ENCODE measurements at regions not wholly inside any gene's neighbourhood (a gene's known extent, or its start where the extent isn't known, plus 50 kb on each side); places are given as distances from the start of the nearest gene placed in this dataset.
"Not testable (repeated sequence)": the region's sequence is repeated elsewhere in the genome, so short reads cannot be mapped to it uniquely, and the experiment has no call there.

DNA sequence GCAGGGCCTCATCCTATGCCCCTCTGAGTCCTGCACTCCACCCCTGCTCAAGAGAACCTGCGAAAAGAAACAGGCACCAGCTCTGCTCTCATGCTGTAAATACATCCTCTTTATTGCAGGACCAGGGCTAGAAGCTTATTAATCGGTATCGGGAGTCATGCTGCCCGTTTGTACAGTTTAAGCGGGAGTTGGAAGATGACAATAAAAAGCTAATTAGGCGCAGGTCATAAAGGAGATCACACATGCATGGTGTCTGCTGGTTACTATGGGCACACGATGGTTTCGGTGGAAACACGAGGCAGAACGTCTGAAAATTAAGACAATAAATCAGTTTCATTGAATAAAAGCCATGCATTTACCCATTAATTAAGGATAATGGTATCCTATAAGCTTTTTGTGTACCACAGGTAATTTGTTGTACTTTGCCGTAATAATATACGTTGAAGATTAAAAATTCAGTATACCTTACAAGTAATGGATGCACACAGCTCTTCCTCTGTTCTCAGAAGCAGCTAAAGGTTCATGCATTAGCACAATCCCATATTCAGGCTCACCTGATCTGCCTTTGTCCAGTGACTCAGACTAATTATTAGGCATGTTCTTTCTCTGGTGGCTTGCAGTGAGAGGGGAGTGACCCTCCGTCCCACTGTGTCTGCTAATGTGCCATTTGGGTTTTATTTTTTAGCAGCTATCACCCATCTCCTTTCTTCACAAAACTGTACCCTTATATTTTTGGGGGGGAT is 406.0 kb downstream of the TSHZ3 start:
- DNase-seq (ENCODE audit: low read depth in 2 of 2), result no peak

DNA sequence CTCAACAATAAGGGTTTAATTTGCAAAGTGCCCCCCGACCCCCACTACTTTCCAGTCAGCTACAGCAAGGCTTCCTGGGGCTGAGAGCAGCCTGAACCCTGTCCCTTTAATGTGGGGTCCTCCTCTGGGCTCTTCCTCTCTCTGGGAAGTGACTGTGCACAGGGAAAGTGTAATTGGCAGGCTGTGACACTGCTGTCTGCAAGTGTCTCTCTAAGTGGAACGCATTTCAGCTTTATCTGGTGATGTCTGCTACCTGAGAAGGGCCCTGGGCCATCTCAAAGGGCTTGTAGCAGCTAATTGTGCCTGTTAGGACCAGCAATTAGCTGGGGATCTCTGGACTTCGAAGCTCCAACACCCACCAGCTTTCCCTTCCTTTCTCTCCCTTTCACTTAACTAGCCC is 406.6 kb downstream of the TSHZ3 start:
- DNase-seq (ENCODE audit: low read depth in 2 of 2), result no peak

DNA sequence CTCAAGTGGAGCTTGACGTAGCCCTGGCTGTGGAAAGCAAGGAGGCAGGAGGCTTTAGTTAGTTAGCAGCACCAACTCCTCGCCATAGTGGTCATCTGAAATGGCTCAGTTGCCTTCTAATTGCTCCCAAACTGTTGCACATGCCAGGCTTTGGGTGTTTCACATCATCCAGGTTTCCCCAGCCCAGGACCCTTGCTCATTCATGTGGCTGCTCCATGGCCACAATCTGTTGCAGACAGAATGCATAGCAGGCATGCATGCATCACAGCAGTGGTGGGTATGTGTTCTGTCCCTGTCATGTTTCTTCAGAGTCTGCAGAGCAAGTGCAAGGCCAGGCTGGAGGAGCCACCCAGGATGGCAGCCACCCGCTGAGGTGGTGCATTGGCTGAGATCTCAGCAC is 407.6 kb downstream of the TSHZ3 start:
- no peak for DNase-seq (ENCODE audit: low read depth in 2 of 2)

DNA sequence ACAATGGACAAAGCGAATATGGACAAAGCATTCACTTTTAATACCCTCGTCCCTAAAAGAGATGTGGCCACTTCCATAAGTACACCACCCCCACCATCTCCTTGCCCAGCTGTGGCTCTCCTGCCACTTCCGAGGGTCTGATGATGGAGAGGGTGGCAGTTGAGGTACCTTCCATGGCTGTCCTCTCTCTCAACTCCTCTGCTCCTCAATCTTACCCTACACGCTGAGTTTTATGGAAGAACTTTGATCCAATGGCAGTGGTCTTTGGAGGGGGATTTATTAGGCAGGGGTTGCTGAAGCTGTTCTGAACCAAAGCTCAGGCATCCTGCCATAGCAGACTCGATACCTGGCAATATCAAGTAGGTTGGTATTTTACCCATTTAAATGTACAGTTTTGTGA is 413.0 kb downstream of the TSHZ3 start:
- no peak for DNase-seq (ENCODE audit: low read depth in 2 of 2)

DNA sequence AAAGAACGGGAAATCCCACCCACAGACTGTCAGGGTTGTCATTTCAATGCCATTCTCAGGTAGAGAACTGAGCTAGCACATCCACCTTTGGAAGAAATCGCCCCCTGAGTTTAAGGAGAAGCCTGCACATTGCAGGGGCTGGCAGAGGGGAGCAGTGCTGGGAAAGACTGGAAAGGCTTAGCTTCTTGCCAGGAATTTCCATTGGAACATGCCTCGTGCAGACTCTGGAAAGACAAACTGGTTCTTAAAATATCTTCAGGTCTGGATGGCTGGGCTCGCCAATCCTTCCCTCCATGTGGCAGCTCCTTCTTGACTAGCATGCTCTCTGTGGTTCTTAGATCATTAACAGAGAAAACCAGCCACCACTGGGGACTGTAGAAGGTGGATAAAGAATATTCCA is 414.1 kb downstream of the TSHZ3 start:
- no peak for DNase-seq (ENCODE audit: low read depth in 2 of 2)

DNA sequence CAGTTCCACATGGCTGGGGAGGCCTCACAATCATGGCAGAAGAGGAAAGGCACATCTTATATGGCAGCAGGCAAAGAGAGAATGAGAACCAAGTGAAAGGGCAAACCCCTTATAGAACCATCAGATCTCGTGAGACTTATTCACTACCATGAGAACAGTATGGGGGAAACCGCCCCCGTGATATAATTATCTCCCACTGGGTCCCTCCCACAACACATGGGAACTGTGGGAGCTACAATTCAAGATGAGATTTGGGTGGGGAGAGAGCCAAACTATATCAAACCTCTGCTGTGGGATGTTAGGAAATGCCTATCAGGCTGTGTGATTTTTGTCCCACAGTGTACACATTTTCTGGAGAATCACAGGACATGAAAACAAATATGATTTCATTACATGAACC is 415.8 kb downstream of the TSHZ3 start:
- DNase-seq (ENCODE audit: low read depth in 2 of 2), result not testable (repeated sequence)

DNA sequence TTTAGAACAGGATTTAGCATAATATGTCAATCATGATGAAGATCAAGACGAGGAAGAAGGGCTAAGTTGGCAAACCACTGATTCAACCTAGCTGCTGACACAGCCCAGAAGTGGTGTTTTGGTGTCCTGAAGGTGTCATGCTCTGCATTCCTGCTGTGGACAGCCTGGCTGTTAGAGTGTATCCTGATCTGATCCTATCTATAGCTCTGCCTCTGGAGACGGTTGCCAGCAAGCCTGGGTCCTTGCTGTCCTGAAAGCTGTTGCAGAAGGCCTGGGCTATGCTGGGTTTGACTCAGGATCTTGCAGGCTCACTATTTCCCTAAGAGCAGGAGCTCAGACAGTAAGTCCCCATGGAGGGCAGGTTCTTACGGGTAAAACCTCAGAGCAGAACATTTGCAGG is 416.4 kb downstream of the TSHZ3 start:
- DNase-seq (ENCODE audit: low read depth in 2 of 2), result no peak

DNA sequence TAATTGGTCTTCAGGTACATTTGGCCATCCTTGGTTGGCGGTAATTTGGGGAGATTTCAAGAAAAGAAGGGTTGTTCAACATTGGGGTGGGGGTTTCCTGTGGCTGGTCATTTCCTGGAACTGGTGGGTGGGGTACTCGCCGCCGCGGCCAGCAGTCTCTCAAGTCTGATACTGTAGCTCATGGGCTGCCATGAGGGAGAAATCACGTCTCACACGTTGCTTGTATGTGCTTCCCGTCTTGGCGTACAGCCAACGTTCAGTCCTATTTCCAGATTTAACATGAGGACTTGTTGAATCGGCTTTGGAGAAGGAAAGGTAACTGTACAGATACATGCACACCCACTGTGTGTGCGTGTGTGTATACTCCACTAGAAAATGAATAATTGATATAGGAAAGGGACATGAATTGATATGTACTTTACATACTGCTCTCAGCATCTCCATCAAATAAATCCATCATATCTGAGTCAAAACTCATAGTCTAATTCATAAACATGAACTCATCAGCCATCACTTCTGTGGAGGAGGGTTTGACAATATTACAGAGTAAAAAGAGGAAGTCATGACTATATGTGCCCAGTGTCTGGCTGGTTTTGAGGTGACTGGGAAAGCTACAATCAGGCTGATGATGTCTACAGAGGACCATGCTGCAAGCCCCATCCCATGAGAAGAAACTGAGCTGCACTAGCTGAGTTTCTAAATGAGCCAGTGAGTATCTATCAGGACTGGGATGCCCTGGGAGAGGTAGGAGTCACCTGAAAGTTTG is 418.1 kb downstream of the TSHZ3 start:
- DNase-seq (ENCODE audit: low read depth in 2 of 2), result no peak

DNA sequence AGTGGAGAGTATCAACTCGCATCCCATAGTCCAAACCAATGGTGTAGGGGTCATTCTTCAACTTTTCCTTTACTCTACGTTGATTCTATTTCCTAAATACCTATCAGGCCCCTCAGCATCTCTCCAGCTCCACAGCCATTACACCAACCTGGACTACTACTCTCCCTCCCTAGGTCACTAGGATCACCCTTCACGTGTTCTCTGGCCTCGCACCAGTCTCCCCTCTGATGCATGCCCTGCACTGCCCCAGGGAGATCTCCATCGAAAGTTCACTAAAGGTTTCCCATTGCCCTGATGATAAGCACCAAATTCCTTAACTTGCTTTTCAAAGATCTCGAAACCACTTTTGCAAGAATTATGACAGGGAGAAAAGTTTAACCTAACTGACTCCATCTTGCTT is 421.5 kb downstream of the TSHZ3 start:
- no peak for DNase-seq (ENCODE audit: low read depth in 2 of 2)

DNA sequence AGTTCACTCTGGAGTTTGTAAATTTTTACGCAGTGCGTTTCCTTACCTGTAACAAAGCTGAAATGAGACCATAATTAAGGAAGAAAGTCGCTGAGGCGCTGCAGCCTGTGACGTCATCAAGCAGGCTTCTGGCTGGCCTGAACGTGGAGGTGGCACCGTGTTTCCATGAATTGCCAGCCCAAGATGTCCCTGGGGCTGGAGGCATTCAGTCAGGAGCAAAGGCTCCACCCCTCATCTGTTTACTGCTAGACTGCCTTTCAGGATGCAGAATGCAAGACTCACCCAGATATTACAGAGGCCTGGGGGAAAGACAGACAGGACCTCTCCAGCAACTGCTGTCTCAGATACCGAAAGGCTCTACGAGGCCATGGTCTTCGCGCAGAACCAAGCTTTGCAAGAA is 424.6 kb downstream of the TSHZ3 start:
- no peak for DNase-seq (ENCODE audit: low read depth in 2 of 2)

DNA sequence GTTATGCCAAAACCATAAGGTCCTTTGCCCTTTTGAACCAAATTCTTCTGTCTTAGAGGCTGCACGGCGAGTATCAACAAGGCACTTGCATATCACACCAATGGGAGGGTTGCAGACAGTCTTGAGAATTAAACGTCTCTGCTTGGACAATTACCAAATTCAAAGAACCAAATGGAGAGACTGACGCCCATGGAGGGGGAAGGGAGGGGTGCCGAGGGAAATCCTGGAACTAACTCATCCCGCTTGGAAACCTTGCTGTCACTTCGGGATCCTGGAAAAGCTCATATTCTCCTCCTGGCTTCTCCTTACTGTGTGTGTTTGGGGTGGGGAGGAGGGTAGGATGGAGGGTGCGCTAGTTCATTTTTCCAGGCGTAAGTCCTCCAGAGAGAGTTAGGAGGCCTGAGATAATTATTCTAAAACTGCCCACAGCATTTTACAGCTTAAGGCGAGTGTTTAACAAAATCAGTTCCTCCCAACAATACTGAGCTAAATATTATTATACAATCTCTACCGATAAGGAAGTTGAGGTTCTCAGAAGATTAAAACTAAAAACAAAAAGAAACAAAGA is 425.1 kb downstream of the TSHZ3 start:
- no peak for DNase-seq (ENCODE audit: low read depth in 2 of 2)

DNA sequence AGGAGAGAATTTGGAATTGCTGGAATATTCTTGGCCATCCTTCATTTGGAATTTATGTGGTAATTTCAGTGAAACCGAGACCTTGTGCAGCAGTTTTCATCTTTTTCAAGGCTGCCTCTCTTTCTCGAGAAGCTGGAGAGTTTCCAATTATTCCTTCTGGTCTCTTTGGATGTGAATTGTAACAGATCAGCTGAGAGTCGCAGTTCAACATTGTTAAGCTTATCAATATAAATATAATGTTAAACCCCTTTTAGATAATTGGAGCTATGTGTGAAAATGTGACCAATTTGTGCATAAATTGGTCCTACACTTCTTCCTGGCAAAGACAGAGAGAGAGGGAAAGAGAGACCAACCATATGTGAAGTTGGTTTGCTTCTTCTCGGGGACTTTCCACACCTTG is 425.6 kb downstream of the TSHZ3 start:
- DNase-seq (ENCODE audit: low read depth in 2 of 2), result no peak

DNA sequence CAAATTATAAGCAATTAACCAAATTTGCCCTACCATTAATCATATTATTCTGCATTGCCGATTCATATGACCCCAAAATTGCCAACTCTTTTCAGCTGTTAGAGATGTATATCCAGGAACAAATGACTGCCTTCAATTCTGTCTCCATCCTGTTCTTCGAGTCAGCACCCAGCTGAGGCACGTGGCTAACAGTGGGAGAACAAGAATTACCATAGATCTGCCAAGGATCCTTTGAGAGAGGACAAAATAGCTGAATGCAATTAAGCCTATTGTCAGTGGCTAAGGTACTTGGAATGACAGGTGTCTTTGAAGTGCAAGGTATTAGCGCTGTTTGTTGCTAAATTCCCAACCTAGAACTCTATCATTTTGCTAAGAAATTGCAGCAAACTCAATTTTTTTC is 426.1 kb downstream of the TSHZ3 start:
- no peak for DNase-seq (ENCODE audit: low read depth in 2 of 2)

DNA sequence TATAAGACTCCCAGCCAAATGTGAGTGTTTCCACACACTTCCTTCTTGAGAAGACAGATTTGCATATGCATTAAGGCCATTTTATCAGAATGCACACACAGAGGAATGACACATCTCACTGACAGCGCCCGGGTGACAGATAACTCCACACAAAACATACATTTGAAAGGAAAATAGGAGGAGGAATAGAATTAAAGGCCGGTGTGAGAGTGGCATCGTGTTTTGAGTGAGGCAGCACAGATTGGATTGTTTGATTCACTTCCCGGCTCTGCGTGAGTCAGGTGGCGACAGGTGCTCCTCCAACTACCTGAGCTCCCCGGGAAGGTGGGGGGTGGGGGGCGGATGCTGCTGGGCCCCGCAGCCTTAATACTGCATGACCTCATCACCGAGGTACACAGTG is 429.0 kb downstream of the TSHZ3 start:
- no peak for DNase-seq (ENCODE audit: low read depth in 2 of 2)

DNA sequence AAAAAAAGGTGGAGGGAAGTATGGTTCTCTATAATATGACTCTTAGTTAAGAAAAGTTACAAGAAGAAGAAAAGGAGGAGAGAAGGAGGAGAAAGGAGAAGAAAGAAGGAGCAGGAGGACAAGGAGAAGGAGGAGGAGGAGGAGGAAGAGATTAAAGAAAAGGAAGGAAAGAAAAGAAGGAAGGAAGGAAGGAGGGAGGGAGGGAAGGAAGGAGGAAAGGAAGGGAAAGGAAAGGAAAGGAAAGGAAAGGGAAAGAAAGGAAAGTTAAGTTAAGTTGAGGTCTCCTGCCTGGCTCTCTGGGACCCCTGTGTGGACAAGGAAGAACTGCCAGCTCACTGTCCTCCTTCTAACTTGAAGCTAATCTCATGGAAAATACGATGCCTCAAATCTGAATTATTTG is 429.5 kb downstream of the TSHZ3 start:
- no peak for DNase-seq (ENCODE audit: low read depth in 2 of 2)

DNA sequence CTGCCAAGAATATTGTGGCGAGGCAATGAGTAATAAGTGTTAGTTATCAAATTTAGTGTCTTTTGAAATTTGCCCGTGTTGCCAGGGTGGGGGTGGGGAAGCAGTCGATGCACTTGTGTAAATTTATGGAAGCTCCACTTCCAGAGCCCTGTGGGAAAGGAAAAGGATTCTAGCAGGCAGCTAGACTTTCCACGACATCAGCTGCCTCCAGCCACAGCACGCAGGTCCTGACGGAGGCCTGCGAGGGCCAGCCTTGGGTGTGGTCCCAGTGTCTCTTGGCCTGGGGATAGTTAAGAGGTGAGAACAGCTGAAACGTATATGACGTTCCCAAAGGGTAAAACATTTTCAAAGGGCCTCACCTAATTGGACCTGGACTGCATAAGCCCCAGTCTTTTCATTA is 433.0 kb downstream of the TSHZ3 start:
- no peak for DNase-seq (ENCODE audit: low read depth in 2 of 2)

DNA sequence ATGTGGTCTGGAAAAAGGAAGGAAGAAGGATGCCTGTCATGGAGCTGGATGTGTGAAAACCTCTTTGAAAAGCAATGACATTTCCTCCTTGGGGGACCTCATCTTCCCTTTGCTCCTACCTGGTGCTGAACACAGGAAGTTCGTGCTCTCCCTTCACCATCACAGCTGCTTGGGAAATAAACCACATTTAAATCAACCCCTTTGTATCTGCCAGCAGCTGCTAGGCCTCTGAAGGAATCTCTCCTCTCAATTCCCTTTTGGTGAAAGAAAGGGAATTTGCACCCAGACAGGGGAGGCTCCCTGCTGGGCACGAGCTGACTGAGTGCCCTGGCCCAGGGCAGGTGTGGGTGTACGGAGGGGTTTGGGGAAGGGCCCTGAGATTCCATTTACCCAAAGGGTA is 437.7 kb downstream of the TSHZ3 start:
- DNase-seq (ENCODE audit: low read depth in 2 of 2), result no peak

DNA sequence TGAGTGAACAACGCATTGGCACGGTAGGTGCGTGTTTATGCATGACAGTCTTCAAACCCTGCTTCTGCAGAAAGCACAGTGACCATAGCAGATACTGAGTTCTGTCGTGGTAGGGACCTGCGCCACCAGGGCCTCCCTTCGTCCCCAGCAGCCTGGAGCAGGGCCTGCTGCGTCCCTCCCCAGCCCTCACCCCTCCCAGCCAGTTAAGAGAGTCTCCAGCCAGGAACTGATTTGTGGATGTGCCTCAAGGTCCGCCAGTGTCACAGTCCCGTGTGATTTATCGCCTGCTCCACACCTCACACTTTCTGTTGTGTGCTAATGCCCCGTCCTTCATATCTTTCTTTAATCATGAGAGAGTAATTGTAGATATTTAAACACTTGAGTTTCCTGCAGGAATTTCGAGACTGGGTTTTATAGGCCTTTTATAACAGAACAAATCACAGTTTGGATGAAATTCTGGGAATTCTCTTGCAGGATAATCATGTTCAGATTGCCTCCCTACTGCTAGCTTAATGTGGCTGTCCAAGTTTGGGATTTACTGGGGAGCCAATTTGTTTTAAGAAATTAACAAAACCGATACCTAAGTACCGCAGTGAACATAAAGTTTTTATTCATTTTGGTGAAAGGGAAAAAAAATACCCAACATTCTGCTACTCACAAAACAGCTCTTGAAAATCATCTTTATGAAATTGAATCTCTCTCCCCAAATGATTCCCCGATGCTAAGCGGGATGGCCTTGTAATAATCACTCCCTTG is 438.6 kb downstream of the TSHZ3 start:
- DNase-seq (ENCODE audit: low read depth in 2 of 2), result no peak

DNA sequence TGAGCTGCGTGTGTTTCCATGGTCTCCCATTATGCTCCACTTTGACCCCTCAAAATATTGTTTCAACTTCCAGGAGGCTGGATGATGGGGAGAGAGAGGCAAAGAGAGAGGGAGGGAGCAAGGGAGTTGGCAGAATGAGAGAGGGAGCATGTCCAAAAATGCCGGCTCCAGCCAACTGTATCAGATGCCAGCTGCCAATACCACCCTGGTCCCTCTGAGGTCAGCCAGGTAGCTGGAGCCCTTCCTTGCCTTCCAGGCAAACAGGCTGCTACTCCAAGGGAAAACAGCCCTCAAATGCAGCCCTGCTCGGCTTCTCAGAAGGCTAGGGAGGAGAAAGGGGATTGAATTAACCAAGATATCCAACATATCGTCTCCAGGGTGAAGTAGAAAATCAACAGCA is 440.0 kb downstream of the TSHZ3 start:
- no peak for DNase-seq (ENCODE audit: low read depth in 2 of 2)

DNA sequence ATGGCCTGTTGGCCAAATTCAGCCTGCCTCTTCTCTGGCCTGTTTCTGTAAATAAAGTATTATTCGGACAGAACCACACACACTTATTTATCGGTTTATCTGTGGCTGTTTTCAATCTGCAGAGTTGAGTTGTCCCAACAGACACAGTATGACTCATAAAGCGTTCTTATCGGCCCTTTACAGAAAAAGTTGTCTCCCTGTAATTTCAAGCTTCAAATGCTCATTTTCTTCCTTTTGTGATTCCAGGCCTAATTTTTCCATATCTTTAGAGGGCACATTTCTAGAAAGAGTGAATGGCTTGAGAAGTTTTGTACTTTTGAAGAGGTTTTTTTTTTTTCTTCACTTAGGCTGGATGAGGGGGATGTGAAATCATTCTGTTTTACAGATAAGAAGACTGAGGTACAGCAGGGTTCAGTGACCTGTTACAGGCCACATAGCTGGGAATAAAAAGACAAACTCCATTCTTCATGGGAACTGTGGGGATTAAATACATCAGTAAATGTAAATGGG is 440.9 kb downstream of the TSHZ3 start:
- DNase-seq (ENCODE audit: low read depth in 2 of 2), result no peak

DNA sequence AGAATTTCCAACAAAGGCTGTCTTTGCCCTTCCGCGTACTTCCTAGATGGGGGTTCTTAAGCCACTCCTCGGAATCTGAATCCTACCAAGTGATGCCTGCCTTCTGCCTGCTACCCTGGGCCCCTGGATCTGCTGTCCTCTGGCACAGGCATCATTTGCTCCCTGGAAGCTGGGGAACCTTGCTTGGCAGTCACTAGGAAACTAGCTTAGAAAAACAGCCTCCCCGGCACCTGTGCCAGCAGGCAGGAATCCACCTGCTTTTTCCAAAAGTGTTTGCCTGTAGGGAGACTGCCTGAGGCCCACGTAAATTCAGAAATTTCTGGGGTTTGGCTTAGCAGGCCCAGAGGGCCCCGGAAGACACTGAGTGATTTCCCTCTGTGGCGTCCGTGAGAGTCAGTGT is 442.4 kb downstream of the TSHZ3 start:
- DNase-seq (ENCODE audit: low read depth in 2 of 2), result no peak

DNA sequence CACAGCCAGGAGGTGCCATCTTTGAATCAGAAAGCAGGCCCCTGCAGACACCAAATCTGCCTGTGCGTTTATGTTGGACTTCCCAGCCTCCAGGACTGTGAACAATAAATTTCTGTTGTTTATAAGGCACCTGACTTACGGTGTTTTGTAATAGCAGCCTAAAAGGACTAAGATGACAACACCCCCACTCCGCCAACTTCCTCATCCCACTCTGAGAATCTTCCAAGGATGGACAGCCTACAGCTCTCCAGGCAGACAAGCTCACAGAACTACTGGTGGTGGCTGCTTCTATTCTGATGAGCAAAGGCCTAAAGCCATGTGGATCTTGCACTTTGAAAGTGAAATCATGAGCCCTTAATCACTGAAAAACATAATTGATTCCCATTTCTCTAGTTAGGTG is 449.2 kb downstream of the TSHZ3 start:
- no peak for DNase-seq (ENCODE audit: low read depth in 2 of 2)
